ENCODE measurements at regions not wholly inside any gene's neighbourhood (a gene's known extent, or its start where the extent isn't known, plus 50 kb on each side); places are given as distances from the start of the nearest gene placed in this dataset.

DNA sequence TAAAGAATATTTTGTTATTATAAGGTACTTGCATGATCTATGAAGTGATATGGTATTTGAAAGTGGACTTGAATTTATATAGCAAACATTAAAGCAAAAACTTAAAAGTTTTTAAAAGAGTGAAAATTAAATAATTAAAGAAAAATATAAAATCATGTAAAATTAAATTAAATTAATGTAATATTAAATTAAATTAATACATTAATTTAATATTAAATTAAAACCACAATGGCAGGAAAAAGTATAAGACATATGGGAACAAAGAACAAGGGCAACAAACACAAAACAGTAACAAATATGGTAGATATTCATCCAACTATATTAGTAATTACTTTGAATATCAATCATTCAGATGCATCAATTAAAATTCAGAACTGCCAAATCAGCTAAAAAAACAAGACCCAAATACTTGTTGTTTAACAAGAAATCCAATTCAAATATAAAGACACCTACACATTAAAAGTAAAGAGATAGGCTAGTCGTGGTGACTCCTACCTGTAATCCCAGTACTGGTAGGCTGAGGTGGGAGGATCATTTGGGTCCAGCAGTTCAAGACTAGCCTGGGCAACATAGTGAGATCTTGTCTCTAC, 992.2 kb upstream of the MIR17HG start:
- DNase-seq: no peak
- H3K9me3 Mint-ChIP-seq: peaks cover 8 to 34% (median 21%) of the 10 kb centered on the region in 6 donors
- H3K4me1 Mint-ChIP-seq: no peaks in the 10 kb centered on the region
- no peaks in the 10 kb centered on the region for H3K36me3 Mint-ChIP-seq
- H3K4me3 Mint-ChIP-seq: no peak overlapping the region
- H3K27me3 Mint-ChIP-seq (ENCODE audit: low read depth in 3 of 3): no peaks in the 10 kb centered on the region
- no peak overlapping the region for H3K27ac Mint-ChIP-seq

DNA sequence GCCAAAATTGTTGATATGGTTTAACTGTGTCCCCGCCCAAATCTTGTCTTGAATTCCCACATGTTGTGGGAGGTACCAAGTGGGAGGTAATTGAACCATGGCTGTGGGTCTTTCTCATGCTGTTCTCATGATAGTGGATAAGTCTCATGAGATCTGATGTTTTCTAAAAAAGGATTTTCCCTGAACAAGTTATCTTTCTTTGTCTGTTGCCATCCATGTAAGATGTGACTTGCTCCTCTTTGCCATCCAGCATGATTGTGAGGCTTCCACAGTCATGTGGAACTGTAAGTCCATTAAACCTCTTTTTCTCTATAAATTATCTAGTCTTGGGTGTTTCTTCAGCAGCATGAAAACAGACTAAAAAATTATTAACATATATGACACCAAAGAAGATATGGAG, 986.7 kb upstream of the MIR17HG start:
- H3K36me3 Mint-ChIP-seq: no peaks in the 10 kb centered on the region
- peaks cover 0 to 1% (median 0%) of the 10 kb centered on the region in 3 donors for H3K27me3 Mint-ChIP-seq (ENCODE audit: low read depth in 3 of 3)
- DNase-seq: no peak
- H3K4me1 Mint-ChIP-seq: no peaks in the 10 kb centered on the region
- no peak overlapping the region for H3K27ac Mint-ChIP-seq
- no peak overlapping the region for H3K4me3 Mint-ChIP-seq
- peaks cover 6 to 21% (median 14%) of the 10 kb centered on the region in 6 donors for H3K9me3 Mint-ChIP-seq

DNA sequence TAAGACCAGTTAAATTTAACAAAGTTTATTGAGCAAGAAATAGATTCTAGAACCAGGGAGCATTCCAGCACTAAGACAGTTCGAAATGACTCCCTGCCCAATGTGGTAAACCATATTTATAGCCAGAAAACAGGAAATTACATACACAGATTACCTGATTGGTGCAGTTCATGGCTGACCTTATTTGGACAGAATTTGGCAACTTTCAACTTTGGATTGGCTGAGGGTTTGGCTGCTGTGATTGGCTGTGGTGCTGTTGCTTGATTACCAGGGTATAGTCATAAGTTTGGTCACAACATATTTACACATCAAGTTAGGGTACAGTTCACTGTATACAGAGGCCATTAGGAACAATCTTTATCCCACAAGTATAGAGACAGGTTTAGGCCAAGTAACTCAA, 984.8 kb upstream of the MIR17HG start:
- H3K4me3 Mint-ChIP-seq: no peak overlapping the region
- no peak overlapping the region for H3K27ac Mint-ChIP-seq
- no peaks in the 10 kb centered on the region for H3K4me1 Mint-ChIP-seq
- peaks cover 5 to 21% (median 9%) of the 10 kb centered on the region in 6 donors for H3K9me3 Mint-ChIP-seq
- H3K27me3 Mint-ChIP-seq (ENCODE audit: low read depth in 3 of 3): peaks cover 0 to 1% (median 0%) of the 10 kb centered on the region in 3 donors
- no peak for DNase-seq
- no peaks in the 10 kb centered on the region for H3K36me3 Mint-ChIP-seq

DNA sequence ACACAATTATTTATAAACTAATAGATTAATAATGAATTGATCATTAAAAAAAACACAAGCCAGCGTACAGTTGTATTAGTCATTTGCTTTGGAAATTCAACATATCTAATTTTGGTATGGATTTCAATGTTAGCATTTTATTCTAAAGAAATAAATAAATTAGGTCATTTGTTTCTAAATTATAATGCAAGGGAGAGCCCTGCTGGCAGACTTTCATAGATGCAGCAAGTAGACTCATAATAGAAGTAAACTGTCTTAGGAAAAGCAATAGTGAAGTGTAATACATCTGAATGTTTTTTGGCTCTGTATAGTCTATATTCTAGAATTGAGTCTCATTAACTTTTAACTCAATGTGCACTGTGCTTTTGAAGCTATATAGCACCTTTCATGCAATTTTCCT, 982.4 kb upstream of the MIR17HG start:
- Mint-ChIP-seq H3K9me3 (peaks cover 8 to 24% (median 11%) of the 10 kb centered on the region in 6 donors), H3K27me3 (ENCODE audit: low read depth in 3 of 3) (peaks cover 0 to 1% (median 0%) of the 10 kb centered on the region in 3 donors), H3K4me3 (no peak overlapping the region), H3K27ac (no peak overlapping the region), H3K4me1 (no peaks in the 10 kb centered on the region), H3K36me3 (no peaks in the 10 kb centered on the region)
- DNase-seq: no peak

DNA sequence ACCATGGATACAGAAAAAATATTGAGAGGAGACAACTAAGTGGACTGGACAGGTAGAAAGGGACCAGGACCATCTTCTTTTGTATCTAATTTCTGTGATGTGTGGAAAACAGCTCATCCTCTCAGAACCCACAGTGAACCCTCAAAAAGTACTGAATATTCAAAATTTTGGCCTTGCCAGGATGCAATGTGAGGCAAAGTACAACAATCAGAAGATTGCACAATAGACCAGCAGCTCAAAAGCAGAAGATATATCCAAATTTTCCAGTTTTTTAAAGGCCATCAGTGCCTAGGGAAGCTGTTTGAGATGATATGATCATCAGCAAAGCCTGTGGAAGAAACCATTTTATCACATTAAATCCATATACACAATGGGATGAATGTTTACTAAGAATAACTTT, 973.3 kb upstream of the MIR17HG start:
- Mint-ChIP-seq H3K27me3 (ENCODE audit: low read depth in 3 of 3) (peaks cover 0 to 2% (median 0%) of the 10 kb centered on the region in 3 donors), H3K4me1 (no peaks in the 10 kb centered on the region), H3K9me3 (peaks cover 11 to 27% (median 16%) of the 10 kb centered on the region in 6 donors), H3K27ac (no peak overlapping the region), H3K36me3 (no peaks in the 10 kb centered on the region), H3K4me3 (no peak overlapping the region)
- no peak for DNase-seq

DNA sequence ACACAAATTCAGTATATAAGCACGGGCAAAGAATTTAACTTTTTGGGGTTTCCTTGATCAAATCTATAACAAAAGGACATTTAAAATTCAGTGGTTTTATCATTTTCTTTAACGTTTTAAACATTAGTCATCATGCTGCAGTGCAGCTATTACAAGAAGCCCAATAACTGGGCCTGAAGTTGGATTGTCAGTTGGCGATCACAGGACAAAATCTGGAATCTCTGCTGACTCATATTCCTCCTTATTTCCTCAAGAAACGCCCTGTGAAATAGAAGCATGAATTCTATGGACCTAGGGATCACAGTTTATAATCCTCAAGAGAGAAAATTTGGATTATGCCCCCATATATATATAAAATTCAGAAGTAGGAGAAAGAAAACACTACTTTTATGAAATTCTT, 971.6 kb upstream of the MIR17HG start:
- H3K9me3 Mint-ChIP-seq: peaks cover 12 to 27% (median 16%) of the 10 kb centered on the region in 6 donors
- no peaks in the 10 kb centered on the region for H3K36me3 Mint-ChIP-seq
- H3K4me1 Mint-ChIP-seq: no peaks in the 10 kb centered on the region
- no peak for DNase-seq
- peaks cover 0 to 2% (median 0%) of the 10 kb centered on the region in 3 donors for H3K27me3 Mint-ChIP-seq (ENCODE audit: low read depth in 3 of 3)
- no peak overlapping the region for H3K27ac Mint-ChIP-seq
- no peak overlapping the region for H3K4me3 Mint-ChIP-seq

DNA sequence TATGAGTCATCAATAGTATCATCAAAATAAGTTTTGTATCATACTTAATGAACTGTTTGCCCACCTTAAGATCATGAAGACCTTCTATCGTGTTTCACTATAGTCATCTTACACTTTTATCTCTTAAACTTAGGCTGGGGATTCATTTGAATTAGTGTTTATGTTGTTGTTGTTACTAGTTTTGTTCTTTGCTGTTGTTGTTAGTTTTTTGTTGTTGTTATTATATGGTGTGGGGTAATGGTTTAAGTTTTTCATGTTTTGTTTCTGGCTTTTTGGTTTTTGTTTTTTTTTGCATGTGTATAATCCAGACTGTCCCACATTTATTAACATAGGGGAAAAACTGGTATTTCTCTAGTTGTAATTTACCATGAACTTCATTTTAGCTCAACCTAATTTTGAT, 965.1 kb upstream of the MIR17HG start:
- no peak for DNase-seq
- Mint-ChIP-seq H3K4me3 (no peak overlapping the region), H3K4me1 (no peaks in the 10 kb centered on the region), H3K9me3 (peaks cover 11 to 28% (median 16%) of the 10 kb centered on the region in 6 donors), H3K27me3 (ENCODE audit: low read depth in 3 of 3) (no peaks in the 10 kb centered on the region), H3K27ac (no peak overlapping the region), H3K36me3 (peaks cover 0 to 3% (median 0%) of the 10 kb centered on the region in 3 donors)

DNA sequence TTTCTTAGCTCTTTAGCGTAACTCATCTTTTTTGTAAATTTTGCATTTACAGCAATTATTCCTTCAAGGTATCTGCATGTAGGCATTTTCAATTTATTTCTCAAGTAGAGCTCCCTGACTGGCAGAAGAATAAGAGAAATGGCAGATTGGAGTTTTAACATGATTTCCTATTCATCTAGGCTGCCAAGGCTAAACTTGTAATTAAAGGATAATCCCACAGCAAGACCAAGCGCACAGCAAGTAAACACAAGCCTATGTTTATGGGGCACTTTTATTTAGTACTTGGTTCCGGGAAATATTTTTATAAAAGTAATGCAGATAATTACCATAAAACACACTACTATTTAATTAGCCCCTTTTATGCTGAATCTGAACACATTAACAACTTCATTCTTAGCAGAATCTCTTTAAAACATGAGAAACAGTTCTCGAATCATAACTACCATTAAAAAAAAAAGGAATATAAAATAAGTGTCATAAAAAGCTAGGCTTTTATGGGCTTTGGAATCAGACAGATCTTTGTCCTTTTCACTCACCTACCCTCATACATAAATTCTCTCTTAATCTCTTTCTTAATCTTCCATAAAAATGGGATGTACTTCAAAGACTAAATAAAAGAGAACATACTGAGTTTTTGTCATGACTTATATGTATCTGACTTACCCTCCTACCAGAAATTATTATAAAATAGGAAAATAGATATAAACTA, 961.6 kb upstream of the MIR17HG start:
- Mint-ChIP-seq H3K36me3 (peaks cover 0 to 3% (median 0%) of the 10 kb centered on the region in 3 donors), H3K27ac (no peak overlapping the region), H3K27me3 (ENCODE audit: low read depth in 3 of 3) (no peaks in the 10 kb centered on the region), H3K4me1 (no peaks in the 10 kb centered on the region), H3K4me3 (no peak overlapping the region), H3K9me3 (peaks cover 8 to 47% (median 27%) of the 10 kb centered on the region in 6 donors)
- no peak for DNase-seq

DNA sequence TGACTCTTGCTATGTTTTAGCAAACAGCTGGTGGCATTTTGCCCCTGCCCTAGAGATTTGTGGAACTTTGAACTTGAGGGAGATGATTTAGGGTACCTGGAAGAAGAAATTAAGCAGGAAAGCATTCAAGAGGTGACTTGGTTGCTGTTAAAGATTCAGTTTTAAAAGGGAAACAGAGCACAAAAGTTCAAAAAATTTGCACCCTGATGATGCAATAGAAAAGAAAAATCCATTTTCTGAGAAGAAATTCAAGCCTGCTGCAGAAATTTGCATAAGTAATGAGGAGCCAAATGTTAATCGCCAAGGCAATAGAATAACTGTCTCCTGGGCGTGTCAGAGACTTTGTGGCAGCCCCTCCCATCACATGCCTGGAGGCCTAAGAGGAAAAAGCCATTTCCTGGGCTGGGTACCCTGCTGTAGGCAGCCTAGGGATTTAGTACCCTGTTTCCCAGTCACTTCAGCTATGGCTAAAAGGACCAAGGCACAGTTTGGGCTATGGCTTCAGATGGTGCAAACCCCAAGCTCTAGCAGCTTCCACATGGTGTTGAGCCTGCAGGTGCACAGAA, 958.5 kb upstream of the MIR17HG start:
- Mint-ChIP-seq H3K27ac (no peak overlapping the region), H3K4me3 (no peak overlapping the region)
- no peak for DNase-seq

DNA sequence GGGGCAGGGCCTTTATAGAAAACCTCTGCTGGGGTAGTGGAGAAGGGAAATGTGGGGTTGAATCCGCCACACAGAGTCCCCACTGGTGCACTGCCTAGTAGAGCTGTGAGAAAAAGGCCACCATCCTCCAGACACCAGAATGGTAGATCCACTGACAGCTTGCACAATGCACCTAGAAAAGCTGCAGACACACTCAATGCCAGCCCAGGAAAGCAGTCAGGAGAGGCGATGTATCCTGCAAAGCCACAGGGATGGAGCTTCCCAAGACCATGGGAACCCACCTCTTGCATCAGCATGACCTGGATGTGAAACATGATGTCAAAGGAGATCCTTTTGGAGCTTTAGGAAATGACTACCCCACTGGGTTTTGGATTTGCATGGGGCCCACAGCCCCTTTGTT, 958.0 kb upstream of the MIR17HG start:
- Mint-ChIP-seq H3K36me3 (peaks cover 0 to 3% (median 0%) of the 10 kb centered on the region in 3 donors), H3K4me1 (no peaks in the 10 kb centered on the region), H3K27ac (no peak overlapping the region), H3K9me3 (peaks cover 6 to 51% (median 27%) of the 10 kb centered on the region in 6 donors), H3K4me3 (no peak overlapping the region), H3K27me3 (ENCODE audit: low read depth in 3 of 3) (no peaks in the 10 kb centered on the region)
- no peak for DNase-seq

More for the DNA sequence above, 958.5 kb upstream of the MIR17HG start:
- H3K27me3 Mint-ChIP-seq (ENCODE audit: low read depth in 3 of 3): no peaks in the 10 kb centered on the region
- peaks cover 0 to 3% (median 0%) of the 10 kb centered on the region in 3 donors for H3K36me3 Mint-ChIP-seq
- H3K4me1 Mint-ChIP-seq: no peaks in the 10 kb centered on the region
- peaks cover 6 to 51% (median 27%) of the 10 kb centered on the region in 6 donors for H3K9me3 Mint-ChIP-seq

DNA sequence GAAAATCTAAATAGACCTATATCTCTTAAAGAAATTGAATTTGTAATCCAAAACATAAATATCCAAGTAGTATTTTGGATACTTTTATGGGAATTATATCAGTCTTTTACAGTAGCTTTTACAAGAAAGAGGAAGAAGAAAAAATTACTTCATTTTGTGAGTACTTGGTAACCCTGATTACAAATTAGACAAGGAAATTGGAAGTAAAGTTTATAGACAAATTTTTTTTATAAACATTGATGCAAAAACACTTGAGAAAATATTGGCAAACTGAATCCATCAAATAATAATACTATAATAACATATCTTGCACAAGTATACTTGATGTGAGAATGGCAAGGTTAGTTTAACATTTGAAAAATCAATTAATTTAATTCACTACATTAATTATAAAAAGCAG, 954.1 kb upstream of the MIR17HG start:
- no peak overlapping the region for H3K27ac Mint-ChIP-seq
- H3K4me1 Mint-ChIP-seq: no peaks in the 10 kb centered on the region
- no peaks in the 10 kb centered on the region for H3K27me3 Mint-ChIP-seq (ENCODE audit: low read depth in 3 of 3)
- H3K36me3 Mint-ChIP-seq: no peaks in the 10 kb centered on the region
- peaks cover 2 to 41% (median 20%) of the 10 kb centered on the region in 6 donors for H3K9me3 Mint-ChIP-seq
- H3K4me3 Mint-ChIP-seq: no peak overlapping the region
- no peak for DNase-seq

DNA sequence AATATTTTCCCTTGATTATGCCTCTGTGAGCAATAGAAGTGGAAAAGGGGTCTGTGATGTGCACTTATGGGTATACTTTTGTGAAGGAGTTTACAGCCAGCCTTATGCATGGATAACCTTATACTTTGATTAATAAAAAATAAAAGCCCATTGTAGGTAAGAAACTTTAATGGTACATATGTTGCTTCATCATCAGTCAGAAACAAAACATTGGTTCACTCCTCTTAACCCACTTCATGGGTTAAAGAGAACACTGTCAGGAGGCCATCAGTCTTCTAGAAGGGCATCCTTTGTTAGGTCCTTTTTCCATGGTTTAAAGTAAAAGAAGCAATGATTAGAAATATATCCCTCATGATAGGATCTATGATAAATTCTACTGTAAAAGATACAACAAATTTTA, 952.1 kb upstream of the MIR17HG start:
- H3K36me3 Mint-ChIP-seq: peaks cover 0 to 3% (median 0%) of the 10 kb centered on the region in 3 donors
- no peak for DNase-seq
- H3K27ac Mint-ChIP-seq: no peak overlapping the region
- H3K9me3 Mint-ChIP-seq: peaks cover 4 to 44% (median 20%) of the 10 kb centered on the region in 6 donors
- no peaks in the 10 kb centered on the region for H3K27me3 Mint-ChIP-seq (ENCODE audit: low read depth in 3 of 3)
- no peaks in the 10 kb centered on the region for H3K4me1 Mint-ChIP-seq
- H3K4me3 Mint-ChIP-seq: no peak overlapping the region

DNA sequence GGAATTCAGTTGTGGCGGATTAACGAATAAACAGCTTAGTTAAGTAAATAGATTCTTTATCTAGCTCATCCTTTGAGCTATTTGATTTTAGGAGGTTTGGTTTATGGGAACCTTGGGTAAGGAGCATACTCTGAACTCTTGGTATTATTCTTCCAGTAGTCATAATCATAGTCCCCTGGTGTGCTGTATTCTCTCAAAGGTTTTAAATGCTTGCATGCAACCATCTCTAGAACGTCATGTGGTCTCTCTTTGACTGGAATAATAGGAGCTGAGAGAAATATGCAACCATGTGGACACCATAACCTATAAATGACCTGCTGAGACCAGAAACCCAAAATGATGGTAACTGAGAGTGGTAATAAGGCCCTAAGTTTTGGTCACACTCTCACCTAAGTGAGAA, 951.6 kb upstream of the MIR17HG start:
- no peak overlapping the region for H3K4me3 Mint-ChIP-seq
- H3K27me3 Mint-ChIP-seq (ENCODE audit: low read depth in 3 of 3): no peaks in the 10 kb centered on the region
- no peak for DNase-seq
- H3K4me1 Mint-ChIP-seq: no peaks in the 10 kb centered on the region
- peaks cover 0 to 4% (median 0%) of the 10 kb centered on the region in 3 donors for H3K36me3 Mint-ChIP-seq
- H3K9me3 Mint-ChIP-seq: peaks cover 4 to 45% (median 19%) of the 10 kb centered on the region in 6 donors
- H3K27ac Mint-ChIP-seq: no peak overlapping the region

DNA sequence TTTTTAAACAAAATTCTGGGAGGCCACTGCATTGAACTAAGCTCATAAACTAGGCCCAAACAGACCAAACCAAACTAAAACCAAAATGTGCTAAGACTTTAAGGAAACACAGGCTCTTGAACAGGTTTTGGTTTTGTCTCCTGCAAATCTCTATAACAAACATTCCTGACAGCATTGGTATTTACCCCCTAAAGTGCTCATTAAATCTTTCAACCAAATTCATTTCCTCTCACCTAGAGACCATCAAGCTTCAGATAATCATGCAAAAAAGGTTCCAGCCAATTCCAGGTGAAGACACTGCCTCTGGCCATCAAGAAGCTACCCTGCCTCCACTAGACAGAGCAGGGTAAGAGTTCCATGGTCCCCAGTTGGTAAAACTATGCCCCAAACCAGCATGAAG, 951.2 kb upstream of the MIR17HG start:
- DNase-seq: no peak
- peaks cover 0 to under 1% (median 0%) of the 10 kb centered on the region in 3 donors for H3K27me3 Mint-ChIP-seq (ENCODE audit: low read depth in 3 of 3)
- no peaks in the 10 kb centered on the region for H3K4me1 Mint-ChIP-seq
- H3K36me3 Mint-ChIP-seq: peaks cover 0 to 4% (median 0%) of the 10 kb centered on the region in 3 donors
- H3K9me3 Mint-ChIP-seq: peaks cover 4 to 41% (median 19%) of the 10 kb centered on the region in 6 donors
- no peak overlapping the region for H3K27ac Mint-ChIP-seq
- no peak overlapping the region for H3K4me3 Mint-ChIP-seq

Measured in immature natural killer cell (primary cell).